Left lung (tissue), 4 donors: ENCODE measurements at regions not wholly inside any gene's neighbourhood (a gene's known extent, or its start where the extent isn't known, plus 50 kb on each side); places are given as distances from the start of the nearest gene placed in this dataset.

Experiments
- ATAC-seq: fragments of 200-7000 bp; cut with Tn5 transposase; one replicate; pipeline ENCODE4 v1.9.1; 2020; ENCODE audit warnings: moderate library complexity
- DNase-seq, 4 donors: peaks; one replicate each; pipeline ENCODE4 v3.0.0-alpha.2; 2013 to 2020
- H3K27ac ChIP-seq, 2 donors: fragments of 200-600 bp; sonication (generic) in 1 of 2; one replicate each; pipeline versions ENCODE4 v1.5.0 to v1.8.0; 2020 to 2021
- H3K27me3 ChIP-seq, 2 donors: fragments of 200-600 bp; sonication (generic) in 1 of 2; one replicate each; pipeline versions ENCODE4 v1.5.0 to v1.8.0; 2020 to 2021
- H3K36me3 ChIP-seq, 2 donors: fragments of 200-600 bp; sonication (generic) in 1 of 2; one replicate each; pipeline versions ENCODE4 v1.5.0 to v1.8.0; 2020 to 2021
- H3K4me1 ChIP-seq, 2 donors: fragments of 200-600 bp; one replicate each; pipeline ENCODE4 v1.8.0; 2021
- H3K4me3 ChIP-seq, 2 donors: fragments of 200-600 bp; sonication (generic) in 1 of 2; one replicate each; pipeline versions ENCODE4 v1.5.0 to v1.8.0; 2020 to 2021; ENCODE audit warnings: mild to moderate bottlenecking in 1 of 2
- H3K9me3 ChIP-seq, 2 donors: fragments of 200-600 bp; sonication (generic) in 1 of 2; one replicate each; pipeline versions ENCODE4 v1.5.0 to v1.8.0; 2020 to 2021
- intact Hi-C, 2 donors: fragments of 100-400 bp; cut with DNase I; formaldehyde crosslinking; loops; one replicate each; pipeline versions ENCODE4 v1.11.2 to v1.14.2; 2022
- TF ChIP-seq, protein P1 (sequence below), 2 donors: fragments of 200-600 bp; sonication (generic) in 1 of 2; IDR thresholded peaks; one replicate each; pipeline versions ENCODE4 v1.5.0 to v1.8.0; 2021; ENCODE audit warnings: antibody characterized with exemption in 2 of 2
- donor health status: DM: no; HTN: yes; CAD: no.
- donor health status: DM: no; HTN: no; CAD: no.

DNA sequence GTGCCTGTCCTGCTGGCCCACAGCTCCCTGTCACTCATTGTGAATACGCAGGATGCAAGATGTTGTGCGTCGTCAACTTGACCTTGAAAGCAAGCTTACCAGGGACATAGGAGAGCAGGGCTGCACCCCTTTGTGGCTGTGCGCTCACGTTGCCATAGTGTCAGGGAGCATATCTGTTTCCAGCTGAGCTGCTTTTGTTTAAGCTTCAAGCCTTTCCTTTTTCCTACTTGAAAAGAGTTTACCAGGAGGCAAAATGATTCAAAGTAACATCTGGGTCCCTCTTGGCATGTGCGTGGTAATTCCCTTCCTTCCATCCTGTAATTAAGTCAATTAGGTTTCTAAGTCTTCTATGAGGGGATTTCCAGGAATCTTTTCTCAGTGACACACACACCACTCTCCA lies 537.1 kb downstream of the AJAP1 start:
- no peak for DNase-seq
- TF ChIP-seq, protein P1, sequence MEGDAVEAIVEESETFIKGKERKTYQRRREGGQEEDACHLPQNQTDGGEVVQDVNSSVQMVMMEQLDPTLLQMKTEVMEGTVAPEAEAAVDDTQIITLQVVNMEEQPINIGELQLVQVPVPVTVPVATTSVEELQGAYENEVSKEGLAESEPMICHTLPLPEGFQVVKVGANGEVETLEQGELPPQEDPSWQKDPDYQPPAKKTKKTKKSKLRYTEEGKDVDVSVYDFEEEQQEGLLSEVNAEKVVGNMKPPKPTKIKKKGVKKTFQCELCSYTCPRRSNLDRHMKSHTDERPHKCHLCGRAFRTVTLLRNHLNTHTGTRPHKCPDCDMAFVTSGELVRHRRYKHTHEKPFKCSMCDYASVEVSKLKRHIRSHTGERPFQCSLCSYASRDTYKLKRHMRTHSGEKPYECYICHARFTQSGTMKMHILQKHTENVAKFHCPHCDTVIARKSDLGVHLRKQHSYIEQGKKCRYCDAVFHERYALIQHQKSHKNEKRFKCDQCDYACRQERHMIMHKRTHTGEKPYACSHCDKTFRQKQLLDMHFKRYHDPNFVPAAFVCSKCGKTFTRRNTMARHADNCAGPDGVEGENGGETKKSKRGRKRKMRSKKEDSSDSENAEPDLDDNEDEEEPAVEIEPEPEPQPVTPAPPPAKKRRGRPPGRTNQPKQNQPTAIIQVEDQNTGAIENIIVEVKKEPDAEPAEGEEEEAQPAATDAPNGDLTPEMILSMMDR (IDR thresholded peaks at IDR 0.05): no peak
- H3K9me3 ChIP-seq: no peaks in the 10 kb centered on the region
- ATAC-seq: no peak
- H3K27ac ChIP-seq: no peak overlapping the region
- intact Hi-C loops: no loop called here
- no peaks in the 10 kb centered on the region for H3K4me1 ChIP-seq
- no peak overlapping the region for H3K4me3 ChIP-seq
- peaks cover 0 to 4% of the 10 kb centered on the region in 2 donors for H3K27me3 ChIP-seq
- no peaks in the 10 kb centered on the region for H3K36me3 ChIP-seq

DNA sequence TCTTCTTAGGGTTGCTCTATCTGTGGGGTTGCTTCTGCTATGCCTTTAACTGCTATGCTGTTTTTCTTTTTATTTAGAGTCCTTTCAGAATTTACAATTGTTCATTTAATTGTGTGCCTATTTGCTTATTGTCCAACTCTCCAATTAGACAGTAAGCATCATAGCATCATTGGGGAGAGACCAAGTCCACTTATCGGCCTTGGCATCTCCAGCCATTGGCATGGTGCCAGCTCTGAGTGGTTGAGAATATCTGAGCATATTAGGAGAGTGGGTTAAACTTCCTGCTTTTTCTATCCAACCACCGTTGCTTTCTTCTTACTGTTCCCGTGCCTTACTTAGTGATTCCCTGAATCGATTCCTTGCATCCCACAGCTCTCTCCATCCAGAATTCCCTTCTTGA lies 535.0 kb downstream of the AJAP1 start:
- TF ChIP-seq, protein P1 (IDR thresholded peaks at IDR 0.05): no peak
- H3K4me1 ChIP-seq: no peaks in the 10 kb centered on the region

DNA sequence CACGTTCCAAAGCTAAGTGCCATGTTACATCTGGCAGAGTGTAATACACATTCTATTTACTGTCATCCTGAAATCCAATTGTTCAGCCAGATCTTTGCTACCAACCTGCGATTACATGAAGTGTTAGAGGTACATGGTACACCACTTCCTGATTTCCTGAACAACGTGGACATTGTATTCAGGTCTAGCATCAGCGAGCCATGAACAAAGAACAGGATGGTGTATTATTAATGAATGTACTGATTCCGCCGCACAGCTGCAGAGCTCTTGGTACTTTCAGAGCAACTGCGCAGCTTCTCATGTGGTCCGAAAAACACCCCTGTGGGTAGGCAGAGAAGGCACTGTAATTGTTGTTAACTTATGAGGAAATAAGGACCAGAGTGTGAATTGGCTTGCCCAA lies 511.4 kb downstream of the AJAP1 start:
- intact Hi-C loops: no loop called here
- ATAC-seq: no peak

More for the DNA sequence above, 535.0 kb downstream of the AJAP1 start:
- Histone ChIP-seq H3K27me3 (peaks cover 0 to 16% of the 10 kb centered on the region in 2 donors), H3K9me3 (peaks cover 0 to 5% of the 10 kb centered on the region in 2 donors), H3K36me3 (no peaks in the 10 kb centered on the region), H3K27ac (no peak overlapping the region), H3K4me3 (no peak overlapping the region)
- DNase-seq: no peak
- intact Hi-C loops: no loop called here
- no peak for ATAC-seq

DNA sequence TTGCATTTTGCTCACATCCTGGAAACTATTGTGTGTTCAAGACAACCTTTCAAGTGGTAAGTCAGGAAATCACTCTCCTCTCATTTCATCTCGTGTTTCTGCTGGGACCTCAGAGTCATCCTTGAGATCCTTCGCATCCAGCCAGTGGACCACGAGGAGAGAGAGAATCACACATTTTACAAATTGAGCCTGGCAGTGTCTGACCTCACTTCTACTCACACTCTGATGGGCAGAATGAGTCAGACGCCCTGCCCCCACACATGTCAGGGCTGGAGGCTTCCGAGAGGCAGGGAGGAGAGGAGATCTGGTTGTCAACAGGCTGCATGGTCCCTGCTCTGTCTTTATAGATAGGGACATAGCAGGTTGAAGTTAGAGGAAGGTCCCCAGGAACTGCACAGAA lies 509.7 kb downstream of the AJAP1 start:
- ATAC-seq: no peak
- intact Hi-C loops: no loop called here
- no peak overlapping the region for H3K4me3 ChIP-seq

More for the DNA sequence above, 511.4 kb downstream of the AJAP1 start:
- no peak overlapping the region for H3K27ac ChIP-seq
- TF ChIP-seq, protein P1 (IDR thresholded peaks at IDR 0.05): no peak
- no peak overlapping the region for H3K4me3 ChIP-seq
- no peaks in the 10 kb centered on the region for H3K36me3 ChIP-seq
- no peaks in the 10 kb centered on the region for H3K4me1 ChIP-seq
- no peak for DNase-seq
- H3K9me3 ChIP-seq: no peaks in the 10 kb centered on the region
- H3K27me3 ChIP-seq: peaks cover 0 to 16% of the 10 kb centered on the region in 2 donors

DNA sequence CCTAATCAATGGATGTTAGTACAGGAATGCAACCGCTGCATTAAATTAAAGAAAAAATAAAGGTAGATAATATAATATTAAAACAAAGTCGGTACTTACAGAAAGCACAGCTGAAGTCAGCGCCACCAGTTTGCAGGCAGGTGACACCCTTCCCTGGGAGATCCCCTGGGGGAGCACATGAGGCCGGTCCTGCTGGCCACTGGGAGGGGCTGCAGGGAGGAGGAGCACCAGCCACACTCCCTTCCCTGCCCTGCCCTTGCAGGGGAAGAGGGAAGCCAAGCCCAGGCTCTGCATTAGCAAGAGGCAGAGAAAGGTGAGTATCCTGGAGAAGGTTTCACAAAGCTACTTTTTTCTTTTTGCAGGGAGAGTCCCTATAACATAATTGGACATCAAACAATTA lies 507.0 kb downstream of the AJAP1 start:
- TF ChIP-seq, protein P1 (IDR thresholded peaks at IDR 0.05): no peak
- intact Hi-C loops: no loop called here
- H3K36me3 ChIP-seq: no peaks in the 10 kb centered on the region
- peaks cover 0 to 23% of the 10 kb centered on the region in 2 donors for H3K27me3 ChIP-seq
- no peak overlapping the region for H3K4me3 ChIP-seq
- no peak for ATAC-seq
- peaks cover 0 to 4% of the 10 kb centered on the region in 2 donors for H3K9me3 ChIP-seq
- no peak overlapping the region for H3K27ac ChIP-seq
- DNase-seq: no peak
- no peaks in the 10 kb centered on the region for H3K4me1 ChIP-seq

More for the DNA sequence above, 509.7 kb downstream of the AJAP1 start:
- no peaks in the 10 kb centered on the region for H3K9me3 ChIP-seq
- DNase-seq: no peak
- no peaks in the 10 kb centered on the region for H3K36me3 ChIP-seq
- H3K27me3 ChIP-seq: peaks cover 0 to 16% of the 10 kb centered on the region in 2 donors
- TF ChIP-seq, protein P1 (IDR thresholded peaks at IDR 0.05): no peak
- H3K4me1 ChIP-seq: no peaks in the 10 kb centered on the region
- H3K27ac ChIP-seq: no peak overlapping the region
